A673 (cell line): ENCODE measurements at regions not wholly inside any gene's neighbourhood (a gene's known extent, or its start where the extent isn't known, plus 50 kb on each side); places are given as distances from the start of the nearest gene placed in this dataset.

Experiments used
- BruUV-seq: library from RNA; stranded (reverse); fragments of 400-500 nt; replicated peaks from 2 replicates; lab custom pipeline; 2021; lab: Mats Ljungman, UMichigan
- CTCF ChIA-PET: fragments of 300-600 bp; sonication (Branson Sonifier 250); formaldehyde crosslinking; loops from one replicate; lab custom pipeline; 2022; ENCODE audit warnings: antibody characterized with exemption; lab: Charles Lee
- POLR2A ChIA-PET: fragments of 300-600 bp; sonication (Branson Sonifier 250); formaldehyde crosslinking; loops from one replicate; lab custom pipeline; 2022; ENCODE audit warnings: antibody characterized with exemption; ENCODE audit not compliant: low non-redundant PET; lab: Charles Lee
- DNase-seq: peaks from one replicate; pipeline ENCODE4 v3.0.0-alpha.2; 2015; ENCODE audit warnings: low spot score
- H3K27ac ChIP-seq: fragments of 200-600 bp; sonication (generic); 2 replicates; pipeline ENCODE4 v1.5.1; 2016; ENCODE audit warnings: mixed run types, low read depth, mild to moderate bottlenecking, mixed read lengths, antibody characterized with exemption, low read length; ENCODE audit not compliant: poor library complexity, severe bottlenecking
- H3K27me3 ChIP-seq: fragments of 200-600 bp; sonication (generic); replicated peaks from 2 replicates; pipeline ENCODE4 v1.6.1; 2017; ENCODE audit warnings: mixed run types, low read depth, mild to moderate bottlenecking, mixed read lengths, antibody characterized with exemption, low read length; ENCODE audit not compliant: insufficient read depth, poor library complexity
- H3K36me3 ChIP-seq: fragments of 200-600 bp; sonication (generic); 2 replicates; pipeline ENCODE4 v1.6.1; 2016; ENCODE audit warnings: mixed run types, mild to moderate bottlenecking, mixed read lengths, antibody characterized with exemption, low read length; ENCODE audit not compliant: insufficient read depth, poor library complexity, severe bottlenecking
- H3K4me1 ChIP-seq: fragments of 200-600 bp; sonication (generic); 2 replicates; pipeline ENCODE4 v1.6.1; 2017; ENCODE audit warnings: mixed run types, mild to moderate bottlenecking, mixed read lengths, antibody characterized with exemption, low read length; ENCODE audit not compliant: insufficient read depth, poor library complexity, severe bottlenecking
- H3K4me3 ChIP-seq: fragments of 200-600 bp; sonication (generic); 2 replicates; pipeline ENCODE4 v1.5.1; 2016; ENCODE audit warnings: low read depth, mixed run types, mild to moderate bottlenecking, mixed read lengths, low read length; ENCODE audit not compliant: poor library complexity, severe bottlenecking
- H3K9me3 ChIP-seq: fragments of 200-600 bp; sonication (generic); 2 replicates; pipeline ENCODE4 v1.6.1; 2016; ENCODE audit warnings: mixed run types, low read depth, mild to moderate bottlenecking, mixed read lengths, antibody characterized with exemption, low read length; ENCODE audit not compliant: poor library complexity, severe bottlenecking
- EZH2 ChIP-seq: fragments of 200-600 bp; sonication (generic); IDR thresholded peaks from 2 replicates; pipeline ENCODE4 v1.6.1; 2017; ENCODE audit warnings: borderline replicate concordance, low read depth, mild to moderate bottlenecking, mixed read lengths, antibody characterized with exemption, low read length; ENCODE audit not compliant: poor library complexity, severe bottlenecking
- intact Hi-C: fragments of 100-400 bp; cut with micrococcal nuclease; formaldehyde crosslinking; loops from one replicate; pipeline ENCODE4 v1.10.0; 2022; ENCODE audit not compliant: unreplicated experiment
- TF ChIP-seq, protein P1 (sequence below): fragments of 300-800, 200-600 bp; sonication (generic); conservative IDR thresholded peaks from 2 replicates; pipeline ENCODE4 v1.5.1; 2017; ENCODE audit warnings: low read depth, mild to moderate bottlenecking, antibody characterized with exemption, low read length, moderate library complexity, mixed read lengths

DNA sequence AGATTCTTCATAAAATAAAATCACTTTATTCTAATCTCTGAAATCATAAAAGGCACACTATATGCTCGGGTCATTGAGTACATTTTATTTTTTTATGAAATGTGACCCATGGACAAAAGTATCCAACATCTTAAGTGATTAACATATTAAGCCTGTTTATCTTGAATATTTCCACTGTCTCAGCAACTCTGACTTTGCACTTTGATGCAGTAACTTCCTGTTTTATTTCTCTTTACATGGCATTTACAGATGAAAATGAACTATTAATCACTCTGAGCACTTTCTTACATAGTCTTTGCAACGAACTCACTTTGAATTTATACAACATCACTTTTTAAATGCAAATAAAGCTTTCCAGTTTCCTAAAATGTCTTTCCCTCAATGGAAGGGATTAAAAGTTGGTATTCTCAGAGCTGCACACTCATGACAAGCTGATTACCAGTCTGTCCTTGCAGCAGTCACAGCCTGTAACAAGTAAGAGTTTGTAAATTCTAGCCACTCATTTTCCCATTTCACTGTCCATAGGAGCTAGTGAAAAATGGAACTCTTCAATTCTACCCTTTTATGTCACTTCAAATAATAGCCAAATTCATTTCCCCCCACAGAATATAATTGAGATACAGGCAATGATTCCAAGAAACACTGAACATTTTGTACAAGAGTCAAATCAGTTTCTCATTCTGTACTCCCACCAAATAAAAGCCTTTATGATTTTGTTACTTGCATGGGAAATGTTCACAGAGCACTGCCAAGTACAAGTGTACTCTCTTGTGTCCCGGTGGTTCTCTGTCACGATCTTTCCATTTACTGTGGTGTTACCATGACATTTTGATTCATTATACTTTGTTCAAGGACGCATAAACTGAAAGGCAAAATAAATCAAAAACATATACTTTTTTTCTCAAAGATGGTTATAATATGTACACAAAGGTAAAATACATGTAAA, 1968.9 kb downstream of the PCDH9 start:
- no peaks in the 10 kb centered on the region for H3K36me3 ChIP-seq
- peak overlapping the region; percentile 9 for H3K4me3 ChIP-seq
- no TSS peak for BruUV-seq
- DNase-seq: peak; percentile 26
- no peaks in the 10 kb centered on the region for H3K4me1 ChIP-seq
- CTCF ChIA-PET: no interaction called here
- no peaks in the 10 kb centered on the region for H3K27me3 ChIP-seq
- POLR2A ChIA-PET: interaction anchor here (0.5 kb wide), 1 partner anchor 39 kb away, joined by 3 read pairs; no protein-coding TSS in a partner anchor
- H3K9me3 ChIP-seq: no peaks in the 10 kb centered on the region
- intact Hi-C loops: no loop called here
- H3K27ac ChIP-seq: no peak overlapping the region
- TF ChIP-seq, protein P1, sequence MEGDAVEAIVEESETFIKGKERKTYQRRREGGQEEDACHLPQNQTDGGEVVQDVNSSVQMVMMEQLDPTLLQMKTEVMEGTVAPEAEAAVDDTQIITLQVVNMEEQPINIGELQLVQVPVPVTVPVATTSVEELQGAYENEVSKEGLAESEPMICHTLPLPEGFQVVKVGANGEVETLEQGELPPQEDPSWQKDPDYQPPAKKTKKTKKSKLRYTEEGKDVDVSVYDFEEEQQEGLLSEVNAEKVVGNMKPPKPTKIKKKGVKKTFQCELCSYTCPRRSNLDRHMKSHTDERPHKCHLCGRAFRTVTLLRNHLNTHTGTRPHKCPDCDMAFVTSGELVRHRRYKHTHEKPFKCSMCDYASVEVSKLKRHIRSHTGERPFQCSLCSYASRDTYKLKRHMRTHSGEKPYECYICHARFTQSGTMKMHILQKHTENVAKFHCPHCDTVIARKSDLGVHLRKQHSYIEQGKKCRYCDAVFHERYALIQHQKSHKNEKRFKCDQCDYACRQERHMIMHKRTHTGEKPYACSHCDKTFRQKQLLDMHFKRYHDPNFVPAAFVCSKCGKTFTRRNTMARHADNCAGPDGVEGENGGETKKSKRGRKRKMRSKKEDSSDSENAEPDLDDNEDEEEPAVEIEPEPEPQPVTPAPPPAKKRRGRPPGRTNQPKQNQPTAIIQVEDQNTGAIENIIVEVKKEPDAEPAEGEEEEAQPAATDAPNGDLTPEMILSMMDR: no peak
- no peak for TF ChIP-seq EZH2

DNA sequence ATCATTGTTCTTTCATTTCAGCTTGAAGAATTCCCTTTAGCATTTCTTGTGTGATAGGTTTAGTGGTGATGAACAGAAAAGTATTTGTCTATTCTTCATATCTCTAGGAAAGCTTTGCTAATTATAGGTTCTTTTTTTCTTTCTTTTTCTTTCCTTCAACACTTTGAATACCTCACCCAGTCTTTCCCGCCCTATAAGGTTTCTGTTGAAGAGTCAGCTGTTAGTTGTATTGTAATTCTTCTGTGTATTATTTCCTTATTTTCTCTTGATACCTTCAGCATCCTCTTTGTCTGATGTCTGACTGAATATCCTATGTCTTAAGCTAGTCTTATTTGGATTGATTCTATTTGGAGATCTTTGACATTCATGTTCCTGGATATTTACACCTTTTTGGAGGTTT, 1989.4 kb downstream of the PCDH9 start:
- ChIA-PET POLR2A (no interaction called here), CTCF (no interaction called here)
- intact Hi-C loops: no loop called here
- no peak overlapping the region for H3K4me3 ChIP-seq
- no peak overlapping the region for H3K27ac ChIP-seq
- no peaks in the 10 kb centered on the region for H3K36me3 ChIP-seq
- no TSS peak for BruUV-seq
- no peak for DNase-seq
- H3K27me3 ChIP-seq: no peaks in the 10 kb centered on the region
- TF ChIP-seq, protein P1: no peak
- no peak for TF ChIP-seq EZH2
- H3K4me1 ChIP-seq: no peaks in the 10 kb centered on the region
- peaks cover 8% of the 10 kb centered on the region for H3K9me3 ChIP-seq

DNA sequence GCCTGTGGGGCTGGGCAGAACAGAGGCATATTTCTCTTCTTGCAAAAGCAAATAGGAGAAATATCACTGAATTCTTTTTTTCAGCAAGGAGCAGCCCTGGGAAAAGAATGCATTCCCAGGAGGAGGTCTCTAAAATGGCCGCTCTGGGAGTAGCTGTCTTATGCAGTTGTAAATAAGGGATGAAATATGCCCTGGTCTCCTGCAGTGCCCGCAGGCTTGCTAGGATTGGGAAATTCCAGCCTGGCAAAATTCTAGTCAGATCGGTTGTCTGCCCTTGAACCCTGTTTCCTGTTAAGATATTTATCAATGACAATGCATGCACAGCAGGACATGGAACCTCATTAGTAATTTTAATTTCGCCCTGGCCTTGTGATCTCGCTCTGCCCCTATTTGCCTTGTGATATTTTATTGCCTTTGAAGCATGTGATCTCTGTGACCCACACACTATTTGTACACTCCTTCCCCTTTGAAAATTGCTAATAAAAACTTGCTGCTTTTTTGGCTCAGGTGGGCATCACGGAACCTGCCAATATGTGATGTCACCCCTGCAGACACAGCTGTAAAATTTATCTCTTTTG, 1993.2 kb downstream of the PCDH9 start:
- intact Hi-C loops: no loop called here
- CTCF ChIA-PET: no interaction called here
- peaks cover 8% of the 10 kb centered on the region for H3K9me3 ChIP-seq
- H3K27me3 ChIP-seq: no peaks in the 10 kb centered on the region
- no peak for TF ChIP-seq EZH2
- TF ChIP-seq, protein P1: no peak
- POLR2A ChIA-PET: no interaction called here
- H3K27ac ChIP-seq: no peak overlapping the region
- BruUV-seq: no TSS peak
- H3K36me3 ChIP-seq: no peaks in the 10 kb centered on the region
- H3K4me1 ChIP-seq: no peaks in the 10 kb centered on the region
- no peak overlapping the region for H3K4me3 ChIP-seq
- peak; percentile 1 for DNase-seq
